ENCODE measurements at regions not wholly inside any gene's neighbourhood (a gene's known extent, or its start where the extent isn't known, plus 50 kb on each side); places are given as distances from the start of the nearest gene placed in this dataset.

DNA sequence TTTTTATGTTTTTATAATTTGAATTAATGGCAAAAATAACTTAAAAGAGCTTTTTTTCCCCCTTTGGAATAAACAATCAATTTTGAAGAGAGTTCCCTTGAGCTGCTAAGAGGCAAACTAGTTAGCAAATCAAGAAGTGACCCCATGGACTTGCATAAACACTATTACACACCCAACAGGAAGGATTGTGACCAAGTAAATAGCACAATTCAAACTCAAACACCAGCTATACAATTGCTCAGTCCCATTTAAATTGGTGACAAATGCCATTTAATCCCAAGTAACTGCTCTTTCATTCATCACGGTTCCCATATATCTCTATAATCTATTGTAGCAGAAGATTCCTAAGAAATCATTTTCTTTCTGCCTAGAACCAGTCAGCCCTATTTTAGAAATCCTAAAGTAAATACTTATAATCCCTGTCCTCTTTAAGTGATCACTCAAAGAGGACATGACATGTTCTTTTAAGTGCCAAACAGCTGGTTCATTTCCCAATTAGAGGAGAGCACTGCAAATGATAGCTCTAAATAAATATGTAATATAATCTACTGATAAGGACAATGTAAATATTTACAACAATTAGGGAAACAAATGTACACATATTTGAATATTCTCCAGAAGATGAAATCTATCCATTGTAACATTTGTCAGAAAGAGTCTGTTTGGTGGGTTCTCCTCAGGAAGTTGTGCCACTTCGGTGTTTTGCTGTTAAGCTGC, 137.8 kb upstream of the ADAMTS9 start:
- no peak for TF ChIP-seq CTCF (IDR thresholded peaks at IDR 0.05)
- TF ChIP-seq POLR2A (IDR thresholded peaks at IDR 0.05): no peak
